ENCODE measurements at regions not wholly inside any gene's neighbourhood (a gene's known extent, or its start where the extent isn't known, plus 50 kb on each side); places are given as distances from the start of the nearest gene placed in this dataset.

- no TSS peak for BruUV-seq (replicated peaks)
- POLR2A ChIA-PET = no interaction called here
- H3K79me2 ChIP-seq (ENCODE audit: insufficient read depth, low read length) = no peaks in the 10 kb centered on the region
- intact Hi-C loops (cut with micrococcal nuclease) = no loop called here
- H2AFZ ChIP-seq (ENCODE audit: low read depth, low read length, poor library complexity, severe bottlenecking) = no peak overlapping the region
- H3K4me3 ChIP-seq (replicated peaks in 1 of 2; ENCODE audit: low read depth in 1 of 2, low read length in 2 of 2) = no peak overlapping the region
- DNase-seq (ENCODE audit: low read depth, low spot score) (no peak), ATAC-seq (no peak)
- H3K27ac ChIP-seq (ENCODE audit: low read depth, low read length) = no peak overlapping the region
- H4K20me1 ChIP-seq (ENCODE audit: insufficient read depth) = no peaks in the 10 kb centered on the region
- H3K27me3 ChIP-seq (ENCODE audit: insufficient read depth, low read length) = no peaks in the 10 kb centered on the region
- H3K4me2 ChIP-seq (ENCODE audit: low read length) = no peak overlapping the region
- RAD21 ChIA-PET (ENCODE audit: low non-redundant PET in 1 of 2, low total read pairs in 2 of 2, uncharacterized antibody in 2 of 2, unreplicated experiment in 2 of 2) = no interaction called here
- no peaks in the 10 kb centered on the region for H3K4me1 ChIP-seq (ENCODE audit: control insufficient read depth in 1 of 2, insufficient read depth in 2 of 2, low read length in 2 of 2)
- no peak for TF ChIP-seq POLR2AphosphoS5 (IDR thresholded peaks at IDR 0.05; ENCODE audit: low read depth, low read length)
- TF ChIP-seq RAD21 (IDR thresholded peaks at IDR 0.05; ENCODE audit: low read depth) = no peak
- no peak for TF ChIP-seq CBX3 (IDR thresholded peaks at IDR 0.05; ENCODE audit: low read depth)
- no peak for TF ChIP-seq EZH2phosphoT487 (IDR thresholded peaks at IDR 0.05; ENCODE audit: borderline replicate concordance)
- TF ChIP-seq, protein P1, sequence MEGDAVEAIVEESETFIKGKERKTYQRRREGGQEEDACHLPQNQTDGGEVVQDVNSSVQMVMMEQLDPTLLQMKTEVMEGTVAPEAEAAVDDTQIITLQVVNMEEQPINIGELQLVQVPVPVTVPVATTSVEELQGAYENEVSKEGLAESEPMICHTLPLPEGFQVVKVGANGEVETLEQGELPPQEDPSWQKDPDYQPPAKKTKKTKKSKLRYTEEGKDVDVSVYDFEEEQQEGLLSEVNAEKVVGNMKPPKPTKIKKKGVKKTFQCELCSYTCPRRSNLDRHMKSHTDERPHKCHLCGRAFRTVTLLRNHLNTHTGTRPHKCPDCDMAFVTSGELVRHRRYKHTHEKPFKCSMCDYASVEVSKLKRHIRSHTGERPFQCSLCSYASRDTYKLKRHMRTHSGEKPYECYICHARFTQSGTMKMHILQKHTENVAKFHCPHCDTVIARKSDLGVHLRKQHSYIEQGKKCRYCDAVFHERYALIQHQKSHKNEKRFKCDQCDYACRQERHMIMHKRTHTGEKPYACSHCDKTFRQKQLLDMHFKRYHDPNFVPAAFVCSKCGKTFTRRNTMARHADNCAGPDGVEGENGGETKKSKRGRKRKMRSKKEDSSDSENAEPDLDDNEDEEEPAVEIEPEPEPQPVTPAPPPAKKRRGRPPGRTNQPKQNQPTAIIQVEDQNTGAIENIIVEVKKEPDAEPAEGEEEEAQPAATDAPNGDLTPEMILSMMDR (IDR thresholded peaks at IDR 0.05 in 2 of 3, conservative IDR thresholded peaks at IDR 0.05 in 1 of 3; ENCODE audit: borderline replicate concordance in 1 of 3, insufficient read depth in 1 of 3, low read depth in 2 of 3, low read length in 2 of 3) = no peak
- TF ChIP-seq TCF7L2 (IDR thresholded peaks at IDR 0.05; ENCODE audit: borderline replicate concordance, extremely low read depth, insufficient read depth, insufficient read length) = no peak
- no peak for TF ChIP-seq JUND (IDR thresholded peaks at IDR 0.05)
- TF ChIP-seq EZH2 (IDR thresholded peaks at IDR 0.05) = no peak
- no peak for TF ChIP-seq ELF1 (IDR thresholded peaks at IDR 0.05; ENCODE audit: borderline replicate concordance, low read depth)
- TF ChIP-seq POLR2A (IDR thresholded peaks at IDR 0.05; ENCODE audit: borderline replicate concordance, extremely low read depth, insufficient read depth, insufficient read length) = no peak
- TF ChIP-seq SRF (IDR thresholded peaks at IDR 0.05; ENCODE audit: low read depth) = no peak
- TF ChIP-seq, protein P2, sequence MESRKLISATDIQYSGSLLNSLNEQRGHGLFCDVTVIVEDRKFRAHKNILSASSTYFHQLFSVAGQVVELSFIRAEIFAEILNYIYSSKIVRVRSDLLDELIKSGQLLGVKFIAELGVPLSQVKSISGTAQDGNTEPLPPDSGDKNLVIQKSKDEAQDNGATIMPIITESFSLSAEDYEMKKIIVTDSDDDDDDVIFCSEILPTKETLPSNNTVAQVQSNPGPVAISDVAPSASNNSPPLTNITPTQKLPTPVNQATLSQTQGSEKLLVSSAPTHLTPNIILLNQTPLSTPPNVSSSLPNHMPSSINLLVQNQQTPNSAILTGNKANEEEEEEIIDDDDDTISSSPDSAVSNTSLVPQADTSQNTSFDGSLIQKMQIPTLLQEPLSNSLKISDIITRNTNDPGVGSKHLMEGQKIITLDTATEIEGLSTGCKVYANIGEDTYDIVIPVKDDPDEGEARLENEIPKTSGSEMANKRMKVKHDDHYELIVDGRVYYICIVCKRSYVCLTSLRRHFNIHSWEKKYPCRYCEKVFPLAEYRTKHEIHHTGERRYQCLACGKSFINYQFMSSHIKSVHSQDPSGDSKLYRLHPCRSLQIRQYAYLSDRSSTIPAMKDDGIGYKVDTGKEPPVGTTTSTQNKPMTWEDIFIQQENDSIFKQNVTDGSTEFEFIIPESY (IDR thresholded peaks at IDR 0.05; ENCODE audit: extremely low read depth, insufficient replicate concordance, low read length) = no peak
- no peak for TF ChIP-seq FOSL1 (IDR thresholded peaks at IDR 0.05; ENCODE audit: low read depth)
- TF ChIP-seq ZNF274 (IDR thresholded peaks at IDR 0.05; ENCODE audit: low read depth, low read length) = no peak
- no peak for TF ChIP-seq SIN3A (IDR thresholded peaks at IDR 0.05; ENCODE audit: low read depth)
- CTCF ChIA-PET = no interaction called here
- no peak overlapping the region for H3K9ac ChIP-seq (ENCODE audit: low read length)
- H3K36me3 ChIP-seq (ENCODE audit: control insufficient read depth in 1 of 2, insufficient read depth in 2 of 2, low read length in 2 of 2) = no peaks in the 10 kb centered on the region
- H3K9me3 ChIP-seq (ENCODE audit: control insufficient read depth in 1 of 2, insufficient read depth in 1 of 2, low read depth in 1 of 2, low read length in 2 of 2) = no peaks in the 10 kb centered on the region
- H3K9me2 ChIP-seq (ENCODE audit: insufficient read depth) = no peaks in the 10 kb centered on the region
Measured at GRCh38 chr3:62975566-62975965, 100.3 kb upstream of the CADPS start.
